OCI-LY1 (cell line): ENCODE measurements at regions not wholly inside any gene's neighbourhood (a gene's known extent, or its start where the extent isn't known, plus 50 kb on each side); places are given as distances from the start of the nearest gene placed in this dataset.

Experiments
- H2AFZ ChIP-seq: fragments of 200-600 bp; sonication (generic), shearing (Covaris generic); 2 replicates; pipeline ENCODE4 v1.6.0; 2014; ENCODE audit warnings: antibody characterized with exemption, mild to moderate bottlenecking, low read length
- H3F3A ChIP-seq: fragments of 200-600 bp; sonication (generic), shearing (Covaris generic); 2 replicates; pipeline ENCODE4 v1.6.0; 2014; ENCODE audit warnings: mild to moderate bottlenecking, antibody characterized with exemption, low read length, moderate library complexity; ENCODE audit not compliant: insufficient read depth
- H3K27ac ChIP-seq: fragments of 200-600 bp; sonication (generic); 2 replicates; pipeline ENCODE4 v1.5.1; 2014; ENCODE audit warnings: low read length, mixed run types, mild to moderate bottlenecking, low read depth; ENCODE audit not compliant: poor library complexity, severe bottlenecking
- H3K27me3 ChIP-seq: fragments of 200-600 bp; sonication (generic); 2 replicates; pipeline ENCODE4 v1.6.0; 2014; ENCODE audit warnings: antibody characterized with exemption, mild to moderate bottlenecking, low read length, moderate library complexity; ENCODE audit not compliant: insufficient read depth
- H3K36me3 ChIP-seq: fragments of 200-600 bp; sonication (generic); 2 replicates; pipeline ENCODE4 v1.6.1; 2014; ENCODE audit warnings: mild to moderate bottlenecking, antibody characterized with exemption, low read length, moderate library complexity, mixed read lengths; ENCODE audit not compliant: insufficient read depth
- H3K4me1 ChIP-seq: fragments of 200-600 bp; sonication (generic); 2 replicates; pipeline ENCODE4 v1.5.1; 2014; ENCODE audit warnings: mild to moderate bottlenecking, low read length, moderate library complexity; ENCODE audit not compliant: insufficient read depth, severe bottlenecking
- H3K4me2 ChIP-seq: fragments of 200-600 bp; sonication (generic), shearing (Covaris generic); 2 replicates; pipeline ENCODE4 v1.6.1; 2014; ENCODE audit warnings: low read length
- H3K4me3 ChIP-seq: fragments of 200-600 bp; sonication (generic); 2 replicates; pipeline ENCODE4 v1.5.1; 2014; ENCODE audit warnings: low read length, low read depth, mild to moderate bottlenecking, mixed read lengths; ENCODE audit not compliant: poor library complexity, severe bottlenecking
- H3K79me2 ChIP-seq: fragments of 200-600 bp; shearing (Covaris generic); 2 replicates; pipeline ENCODE4 v1.6.1; 2016; ENCODE audit warnings: mixed run types, low read length, mixed read lengths; ENCODE audit not compliant: insufficient read depth
- H3K9ac ChIP-seq: fragments of 200-600 bp; sonication (generic), shearing (Covaris generic); 2 replicates; pipeline ENCODE4 v1.6.1; 2014; ENCODE audit warnings: mild to moderate bottlenecking, low read length, mixed read lengths
- H3K9me2 ChIP-seq: fragments of 200-600 bp; sonication (generic), shearing (Covaris generic); 2 replicates; pipeline ENCODE4 v1.6.1; 2014; ENCODE audit warnings: low read depth, mild to moderate bottlenecking, low read length, mixed read lengths
- H3K9me3 ChIP-seq: fragments of 200-600 bp; shearing (Covaris generic); 2 replicates; pipeline ENCODE4 v1.6.1; 2014; ENCODE audit warnings: low read length, mixed read lengths
- H4K20me1 ChIP-seq: fragments of 200-600 bp; sonication (generic), shearing (Covaris generic); 2 replicates; pipeline ENCODE4 v1.6.0; 2016; ENCODE audit warnings: mild to moderate bottlenecking, low read length; ENCODE audit not compliant: insufficient read depth
- EZH2 ChIP-seq: fragments of 200-600 bp; sonication (generic), shearing (Covaris generic); IDR thresholded peaks from 2 replicates; pipeline ENCODE4 v1.8.0; 2017; ENCODE audit warnings: borderline replicate concordance, mixed run types, mild to moderate bottlenecking, antibody characterized with exemption, low read length, moderate library complexity, mixed read lengths
- TF ChIP-seq, protein P1 (sequence below): fragments of 200-600 bp; sonication (generic), shearing (Covaris generic); IDR thresholded peaks from 2 replicates; pipeline ENCODE4 v1.5.1; 2017; ENCODE audit warnings: mild to moderate bottlenecking, antibody characterized with exemption, low read length, moderate library complexity, mixed read lengths

DNA sequence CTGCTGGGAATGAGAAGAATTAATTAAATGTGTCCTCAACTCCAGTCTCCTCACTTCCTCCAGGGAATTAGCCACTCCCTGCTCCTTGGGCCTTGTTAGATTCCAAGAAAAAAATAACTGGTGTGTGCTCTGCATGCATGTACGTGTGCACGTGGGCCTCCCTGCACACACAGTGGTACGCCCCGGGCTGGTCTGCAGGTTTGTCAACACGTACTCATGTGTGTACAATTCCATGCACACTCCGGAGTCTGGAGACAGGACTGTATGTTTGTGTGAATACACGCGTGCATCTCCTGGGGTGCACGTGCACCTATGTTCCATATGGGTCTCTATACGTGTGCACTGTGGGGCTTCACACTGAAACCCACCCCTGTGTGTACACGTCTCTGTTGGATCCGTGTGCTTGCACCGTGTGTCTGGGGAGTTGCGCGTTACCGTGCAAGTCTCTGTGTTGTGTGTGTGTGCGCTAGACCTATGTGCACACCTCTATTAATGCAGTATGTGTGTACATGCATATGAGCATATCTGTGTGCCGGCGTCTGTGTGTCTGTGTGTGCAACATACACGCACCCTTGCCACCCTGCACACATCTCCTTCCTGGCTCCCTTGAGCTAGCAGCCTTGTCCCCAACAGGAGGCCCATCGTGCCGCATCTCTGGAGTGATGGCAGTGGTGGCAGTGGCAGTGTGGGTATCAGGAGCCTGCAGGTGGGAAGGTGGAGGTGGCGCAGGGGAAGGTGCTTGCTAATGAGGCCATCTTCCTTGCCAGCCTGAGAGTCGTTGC lies 210.1 kb downstream of the TBC1D2B start:
- Histone ChIP-seq H3K79me2 (no peaks in the 10 kb centered on the region), H2AFZ (no peak overlapping the region), H3K9ac (no peak overlapping the region), H3K9me2 (no peaks in the 10 kb centered on the region), H3K4me3 (no peak overlapping the region), H3K27ac (no peak overlapping the region), H3K9me3 (no peaks in the 10 kb centered on the region), H3F3A (no peaks in the 10 kb centered on the region), H3K4me2 (no peak overlapping the region), H3K27me3 (no peaks in the 10 kb centered on the region), H3K4me1 (no peaks in the 10 kb centered on the region), H3K36me3 (no peaks in the 10 kb centered on the region), H4K20me1 (no peaks in the 10 kb centered on the region)
- TF ChIP-seq, protein P1, sequence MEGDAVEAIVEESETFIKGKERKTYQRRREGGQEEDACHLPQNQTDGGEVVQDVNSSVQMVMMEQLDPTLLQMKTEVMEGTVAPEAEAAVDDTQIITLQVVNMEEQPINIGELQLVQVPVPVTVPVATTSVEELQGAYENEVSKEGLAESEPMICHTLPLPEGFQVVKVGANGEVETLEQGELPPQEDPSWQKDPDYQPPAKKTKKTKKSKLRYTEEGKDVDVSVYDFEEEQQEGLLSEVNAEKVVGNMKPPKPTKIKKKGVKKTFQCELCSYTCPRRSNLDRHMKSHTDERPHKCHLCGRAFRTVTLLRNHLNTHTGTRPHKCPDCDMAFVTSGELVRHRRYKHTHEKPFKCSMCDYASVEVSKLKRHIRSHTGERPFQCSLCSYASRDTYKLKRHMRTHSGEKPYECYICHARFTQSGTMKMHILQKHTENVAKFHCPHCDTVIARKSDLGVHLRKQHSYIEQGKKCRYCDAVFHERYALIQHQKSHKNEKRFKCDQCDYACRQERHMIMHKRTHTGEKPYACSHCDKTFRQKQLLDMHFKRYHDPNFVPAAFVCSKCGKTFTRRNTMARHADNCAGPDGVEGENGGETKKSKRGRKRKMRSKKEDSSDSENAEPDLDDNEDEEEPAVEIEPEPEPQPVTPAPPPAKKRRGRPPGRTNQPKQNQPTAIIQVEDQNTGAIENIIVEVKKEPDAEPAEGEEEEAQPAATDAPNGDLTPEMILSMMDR = no peak
- TF ChIP-seq EZH2 = no peak

DNA sequence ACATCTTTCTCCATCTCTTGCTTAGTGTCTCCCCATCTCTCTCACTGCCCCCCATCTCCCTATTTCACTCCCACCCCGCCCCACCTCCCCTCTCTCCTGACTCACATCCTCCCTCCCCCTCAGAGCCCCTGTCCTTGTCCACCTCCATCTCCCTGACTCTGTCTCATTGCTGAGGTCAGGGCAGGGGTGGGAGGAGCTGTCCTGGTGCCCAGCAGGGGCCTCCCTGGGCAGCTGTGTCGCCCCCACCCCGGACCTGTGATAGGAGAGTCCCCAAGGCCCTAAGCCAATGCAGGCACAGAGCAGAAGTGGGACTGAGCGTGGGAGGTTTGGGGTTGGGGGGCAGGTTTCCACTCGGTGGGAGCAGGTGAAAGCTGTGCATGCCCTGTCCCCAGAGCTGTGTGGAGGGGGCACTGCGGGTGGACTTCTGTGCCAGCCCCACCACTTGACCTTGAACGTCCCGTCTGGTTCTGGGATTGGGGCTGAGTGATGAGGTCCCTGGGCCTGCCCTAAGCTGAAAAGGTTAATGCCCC lies 210.8 kb downstream of the TBC1D2B start:
- Histone ChIP-seq H3K9me2 (no peaks in the 10 kb centered on the region), H3K9ac (no peak overlapping the region)

DNA sequence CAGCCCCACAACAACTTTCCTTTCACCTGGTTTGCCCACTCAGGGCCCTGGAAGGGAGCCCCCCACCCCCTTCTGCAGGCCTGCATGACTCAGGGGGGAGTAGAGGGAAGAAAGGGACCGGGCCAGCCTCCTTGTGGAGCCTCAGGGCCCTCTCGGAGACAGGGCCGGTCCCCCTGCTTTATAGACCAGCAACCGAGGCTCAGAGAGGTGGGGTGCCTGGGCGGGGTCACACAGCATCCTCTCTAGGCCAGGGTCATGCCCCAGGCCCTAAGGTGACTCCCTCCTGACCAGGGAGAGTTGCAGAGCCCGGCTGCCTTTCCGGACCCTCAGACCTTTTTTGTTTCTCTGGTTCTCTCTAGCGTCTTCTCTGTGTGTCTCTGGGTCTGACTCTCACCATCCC lies 211.3 kb downstream of the TBC1D2B start:
- no peaks in the 10 kb centered on the region for H3K79me2 ChIP-seq
- H3K4me2 ChIP-seq = no peak overlapping the region

More for the DNA sequence above, 210.8 kb downstream of the TBC1D2B start:
- no peaks in the 10 kb centered on the region for H3K9me3 ChIP-seq
- H3K79me2 ChIP-seq = no peaks in the 10 kb centered on the region
- no peak for TF ChIP-seq EZH2
- TF ChIP-seq, protein P1 = no peak
- no peaks in the 10 kb centered on the region for H3K27me3 ChIP-seq
- no peak overlapping the region for H3K4me2 ChIP-seq
- H3K36me3 ChIP-seq = no peaks in the 10 kb centered on the region
- H3K4me1 ChIP-seq = no peaks in the 10 kb centered on the region
- no peaks in the 10 kb centered on the region for H4K20me1 ChIP-seq
- H3F3A ChIP-seq = no peaks in the 10 kb centered on the region
- H2AFZ ChIP-seq = no peak overlapping the region
- no peak overlapping the region for H3K4me3 ChIP-seq
- H3K27ac ChIP-seq = no peak overlapping the region

More for the DNA sequence above, 211.3 kb downstream of the TBC1D2B start:
- Histone ChIP-seq H3K4me1 (no peaks in the 10 kb centered on the region), H3K36me3 (no peaks in the 10 kb centered on the region), H3F3A (no peaks in the 10 kb centered on the region), H3K9me2 (no peaks in the 10 kb centered on the region), H4K20me1 (no peaks in the 10 kb centered on the region), H2AFZ (no peak overlapping the region), H3K27ac (no peak overlapping the region), H3K27me3 (no peaks in the 10 kb centered on the region), H3K9ac (no peak overlapping the region), H3K4me3 (no peak overlapping the region), H3K9me3 (no peaks in the 10 kb centered on the region)
- TF ChIP-seq, protein P1 = no peak
- TF ChIP-seq EZH2 = no peak
